GM18907 (cell line): ENCODE measurements at regions not wholly inside any gene's neighbourhood (a gene's known extent, or its start where the extent isn't known, plus 50 kb on each side); places are given as distances from the start of the nearest gene placed in this dataset.
"Not testable (repeated sequence)": the region's sequence is repeated elsewhere in the genome, so short reads cannot be mapped to it uniquely, and the experiment has no call there.

ENCODE experiments used
- ATAC-seq: cut with Tn5 transposase; IDR thresholded peaks from one replicate; pipeline ENCODE4 v1.9.1; 2021; ENCODE audit warnings: mild to moderate bottlenecking, moderate library complexity; ENCODE audit not compliant: unreplicated experiment

- no peak for ATAC-seq
These were observed 324.9 kb upstream of the SGCG start for GRCh38 chr13:22855926-22856325.

GRCh38 chr13:22858980-22859379, 321.8 kb upstream of the SGCG start:
- not testable (repeated sequence) for ATAC-seq

GRCh38 chr13:22859411-22859810, 321.4 kb upstream of the SGCG start:
- ATAC-seq = not testable (repeated sequence)

GRCh38 chr13:22861958-22862466, 318.8 kb upstream of the SGCG start:
- no peak for ATAC-seq

- ATAC-seq = no peak
These were observed 318.3 kb upstream of the SGCG start for GRCh38 chr13:22862478-22862877.

- ATAC-seq = no peak
These were observed 314.6 kb upstream of the SGCG start for GRCh38 chr13:22866221-22866620.

GRCh38 chr13:22871231-22871630, 309.5 kb upstream of the SGCG start:
- no peak for ATAC-seq

GRCh38 chr13:22874839-22875238, 305.9 kb upstream of the SGCG start:
- ATAC-seq = no peak

- ATAC-seq = no peak
These were observed 303.4 kb upstream of the SGCG start for GRCh38 chr13:22877421-22877820.

- no peak for ATAC-seq
These were observed 299.7 kb upstream of the SGCG start for GRCh38 chr13:22880741-22881720.

GRCh38 chr13:22881721-22882608, 298.8 kb upstream of the SGCG start:
- not testable (repeated sequence) for ATAC-seq

- ATAC-seq = no peak
These were observed 297.4 kb upstream of the SGCG start for GRCh38 chr13:22883262-22883840.

GRCh38 chr13:22883956-22884355, 296.8 kb upstream of the SGCG start:
- ATAC-seq = no peak

- ATAC-seq = not testable (repeated sequence)
These were observed 294.7 kb upstream of the SGCG start for GRCh38 chr13:22886061-22886460.

GRCh38 chr13:22889376-22889775, 291.4 kb upstream of the SGCG start:
- not testable (repeated sequence) for ATAC-seq

GRCh38 chr13:22893204-22893603, 287.6 kb upstream of the SGCG start:
- no peak for ATAC-seq

GRCh38 chr13:22893777-22894176, 287.0 kb upstream of the SGCG start:
- ATAC-seq = no peak

- ATAC-seq = no peak
These were observed 283.0 kb upstream of the SGCG start for GRCh38 chr13:22897571-22898314.

- ATAC-seq = not testable (repeated sequence)
These were observed 280.3 kb upstream of the SGCG start for GRCh38 chr13:22900416-22900951.

GRCh38 chr13:22903301-22903700, 277.5 kb upstream of the SGCG start:
- no peak for ATAC-seq
